SU-DHL-6 (cell line): ENCODE measurements at regions not wholly inside any gene's neighbourhood (a gene's known extent, or its start where the extent isn't known, plus 50 kb on each side); places are given as distances from the start of the nearest gene placed in this dataset.

Experiments
- EZH2phosphoT487 ChIP-seq: fragments of 200-600 bp; sonication (generic), shearing (Covaris generic); conservative IDR thresholded peaks from 2 replicates; pipeline ENCODE4 v1.6.1; 2018; ENCODE audit warnings: mild to moderate bottlenecking, antibody characterized with exemption, low read length, moderate library complexity, mixed read lengths
- TF ChIP-seq, protein P1 (sequence below): fragments of 200-600 bp; sonication (generic); IDR thresholded peaks from one replicate; pipeline ENCODE4 v1.5.1; 2017; ENCODE audit warnings: antibody characterized with exemption, mild to moderate bottlenecking, low read length, moderate library complexity; ENCODE audit not compliant: insufficient read depth, poor library complexity, severe bottlenecking

DNA sequence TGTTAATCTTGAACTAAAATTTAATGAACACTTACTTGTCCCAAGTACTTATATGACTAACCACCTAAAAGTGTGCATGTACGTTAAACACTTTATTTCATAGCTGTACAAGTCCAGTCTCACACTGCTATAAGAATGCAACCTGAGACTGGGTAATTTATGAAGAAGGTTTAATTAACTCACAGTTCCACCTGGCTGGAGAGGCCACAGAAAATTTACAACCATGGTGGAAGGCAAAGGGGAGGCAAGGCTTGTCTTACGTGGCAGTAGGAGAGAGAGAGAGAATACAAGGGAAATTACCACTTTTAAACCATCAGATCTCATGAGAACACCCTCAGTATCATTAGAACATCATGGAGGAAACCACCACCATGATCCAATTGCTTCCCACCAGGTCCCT, 748.7 kb upstream of the HS3ST1 start:
- TF ChIP-seq, protein P1, sequence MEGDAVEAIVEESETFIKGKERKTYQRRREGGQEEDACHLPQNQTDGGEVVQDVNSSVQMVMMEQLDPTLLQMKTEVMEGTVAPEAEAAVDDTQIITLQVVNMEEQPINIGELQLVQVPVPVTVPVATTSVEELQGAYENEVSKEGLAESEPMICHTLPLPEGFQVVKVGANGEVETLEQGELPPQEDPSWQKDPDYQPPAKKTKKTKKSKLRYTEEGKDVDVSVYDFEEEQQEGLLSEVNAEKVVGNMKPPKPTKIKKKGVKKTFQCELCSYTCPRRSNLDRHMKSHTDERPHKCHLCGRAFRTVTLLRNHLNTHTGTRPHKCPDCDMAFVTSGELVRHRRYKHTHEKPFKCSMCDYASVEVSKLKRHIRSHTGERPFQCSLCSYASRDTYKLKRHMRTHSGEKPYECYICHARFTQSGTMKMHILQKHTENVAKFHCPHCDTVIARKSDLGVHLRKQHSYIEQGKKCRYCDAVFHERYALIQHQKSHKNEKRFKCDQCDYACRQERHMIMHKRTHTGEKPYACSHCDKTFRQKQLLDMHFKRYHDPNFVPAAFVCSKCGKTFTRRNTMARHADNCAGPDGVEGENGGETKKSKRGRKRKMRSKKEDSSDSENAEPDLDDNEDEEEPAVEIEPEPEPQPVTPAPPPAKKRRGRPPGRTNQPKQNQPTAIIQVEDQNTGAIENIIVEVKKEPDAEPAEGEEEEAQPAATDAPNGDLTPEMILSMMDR, result no peak
- no peak for TF ChIP-seq EZH2phosphoT487
